Smooth muscle cell (in vitro differentiated cells): ENCODE measurements at regions not wholly inside any gene's neighbourhood (a gene's known extent, or its start where the extent isn't known, plus 50 kb on each side); places are given as distances from the start of the nearest gene placed in this dataset.
"Not testable (repeated sequence)": the region's sequence is repeated elsewhere in the genome, so short reads cannot be mapped to it uniquely, and the experiment has no call there.

Experiments
- DNase-seq: peaks from one replicate; lab custom pipeline; 2025; ENCODE audit not compliant: unreplicated experiment; lab: John Stamatoyannopoulos, UW
- H2AFZ ChIP-seq: fragments of 200-600 bp; sonication (generic); 2 replicates; pipeline ENCODE4 v1.6.0; 2016; ENCODE audit warnings: antibody characterized with exemption, low read depth, mild to moderate bottlenecking
- H3F3A ChIP-seq: fragments of 200-600 bp; sonication (generic); 2 replicates; pipeline ENCODE4 v1.6.0; 2017; ENCODE audit warnings: antibody characterized with exemption, low read depth
- H3K27ac ChIP-seq: fragments of 200-600 bp; sonication (generic); 2 replicates; pipeline ENCODE4 v1.5.1; 2016; ENCODE audit warnings: low read depth, mild to moderate bottlenecking
- H3K27me3 ChIP-seq: fragments of 200-600 bp; sonication (generic); 2 replicates; pipeline ENCODE4 v1.6.1; 2016; ENCODE audit warnings: low read depth, mild to moderate bottlenecking
- H3K36me3 ChIP-seq: fragments of 200-600 bp; sonication (generic); 2 replicates; pipeline ENCODE4 v1.5.1; 2016; ENCODE audit warnings: low read depth
- H3K4me1 ChIP-seq: fragments of 200-600 bp; sonication (generic); 2 replicates; pipeline ENCODE4 v1.5.1; 2016; ENCODE audit warnings: low read depth
- H3K4me2 ChIP-seq: fragments of 200-600 bp; sonication (generic); 2 replicates; pipeline ENCODE4 v1.6.0; 2016; ENCODE audit warnings: mild to moderate bottlenecking
- H3K4me3 ChIP-seq: fragments of 200-600 bp; sonication (generic); 2 replicates; pipeline ENCODE4 v1.5.1; 2016; ENCODE audit warnings: mild to moderate bottlenecking
- H3K79me2 ChIP-seq: fragments of 200-600 bp; sonication (generic); 2 replicates; pipeline ENCODE4 v1.6.0; 2016; ENCODE audit warnings: low read depth, mild to moderate bottlenecking
- H3K9ac ChIP-seq: fragments of 200-600 bp; sonication (generic); 2 replicates; pipeline ENCODE4 v1.6.0; 2016; ENCODE audit warnings: low read depth
- H3K9me3 ChIP-seq: fragments of 200-600 bp; sonication (generic); replicated peaks from 2 replicates; pipeline ENCODE4 v1.5.1; 2016; ENCODE audit warnings: low read depth
- H4K20me1 ChIP-seq: fragments of 200-600 bp; sonication (generic); 2 replicates; pipeline ENCODE4 v1.6.0; 2016; ENCODE audit warnings: low read depth
- CTCF ChIP-seq: fragments of 200-600 bp; sonication (generic); IDR thresholded peaks from 2 replicates; pipeline ENCODE4 v1.5.1; 2017; ENCODE audit warnings: borderline replicate concordance, mild to moderate bottlenecking, antibody characterized with exemption; ENCODE audit not compliant: insufficient read depth, poor library complexity, severe bottlenecking
- WGBS: methylation state at CpG from one replicate; pipeline ENCODE4 v1.1.7; 2016; ENCODE audit warnings: low lambda C conversion rate; 5-methylcytosine and 5-hydroxymethylcytosine counted together

- H4K20me1 ChIP-seq: no peaks in the 10 kb centered on the region
- no peak for TF ChIP-seq CTCF
- no peak overlapping the region for H3K4me3 ChIP-seq
- peak overlapping the region; percentile 54 for H3K27ac ChIP-seq
- H3K9ac ChIP-seq: no peak overlapping the region
- H3K4me2 ChIP-seq: no peak overlapping the region
- H2AFZ ChIP-seq: no peak overlapping the region
- peaks cover 4% of the 10 kb centered on the region for H3K4me1 ChIP-seq
- H3K36me3 ChIP-seq: no peaks in the 10 kb centered on the region
- no peaks in the 10 kb centered on the region for H3K27me3 ChIP-seq
- 86% methylated on average over 14 of the region's 14 CpGs for WGBS
- H3K9me3 ChIP-seq: no peaks in the 10 kb centered on the region
- peaks cover 13% of the 10 kb centered on the region for H3F3A ChIP-seq
- no peak for DNase-seq
- no peaks in the 10 kb centered on the region for H3K79me2 ChIP-seq
Observed at GRCh38 chr16:29306201-29306600, 100.3 kb downstream of the NPIPB11 start.

- H3K4me2 ChIP-seq, H3K9me3 ChIP-seq, H4K20me1 ChIP-seq, H3K79me2 ChIP-seq, H2AFZ ChIP-seq, H3K4me1 ChIP-seq, DNase-seq, H3K9ac ChIP-seq, H3K27ac ChIP-seq, H3K36me3 ChIP-seq, H3K4me3 ChIP-seq, H3K27me3 ChIP-seq: not testable (repeated sequence)
- 85% methylated on average over 11 of the region's 11 CpGs for WGBS
- peaks cover 13% of the 10 kb centered on the region for H3F3A ChIP-seq
Observed at GRCh38 chr16:29305018-29305417, 101.5 kb downstream of the NPIPB11 start.

GRCh38 chr16:29304251-29304650 is 102.3 kb downstream of the NPIPB11 start:
- H3K36me3 ChIP-seq: no peaks in the 10 kb centered on the region
- H3K4me2 ChIP-seq: no peak overlapping the region
- no peak overlapping the region for H3K4me3 ChIP-seq
- no peaks in the 10 kb centered on the region for H4K20me1 ChIP-seq
- no peak for DNase-seq
- H3K27ac ChIP-seq: no peak overlapping the region
- no peaks in the 10 kb centered on the region for H3K9me3 ChIP-seq
- H3K27me3 ChIP-seq: no peaks in the 10 kb centered on the region
- no peak for TF ChIP-seq CTCF
- no peaks in the 10 kb centered on the region for H3K79me2 ChIP-seq
- H3F3A ChIP-seq: peaks cover 13% of the 10 kb centered on the region
- 90% methylated on average over 11 of the region's 11 CpGs for WGBS
- H3K4me1 ChIP-seq: peaks cover 7% of the 10 kb centered on the region
- H2AFZ ChIP-seq: no peak overlapping the region
- H3K9ac ChIP-seq: no peak overlapping the region

GRCh38 chr16:29303520-29303919 is 103.0 kb downstream of the NPIPB11 start:
- DNase-seq: no peak
- no peaks in the 10 kb centered on the region for H3K79me2 ChIP-seq
- H3K4me2 ChIP-seq: no peak overlapping the region
- H3K9ac ChIP-seq: no peak overlapping the region
- H2AFZ ChIP-seq: no peak overlapping the region
- no peak overlapping the region for H3K4me3 ChIP-seq
- no peaks in the 10 kb centered on the region for H4K20me1 ChIP-seq
- TF ChIP-seq CTCF: no peak
- H3K4me1 ChIP-seq: peaks cover 7% of the 10 kb centered on the region
- H3K27me3 ChIP-seq: no peaks in the 10 kb centered on the region
- H3F3A ChIP-seq: peaks cover 13% of the 10 kb centered on the region
- no peak overlapping the region for H3K27ac ChIP-seq
- H3K9me3 ChIP-seq: no peaks in the 10 kb centered on the region
- no peaks in the 10 kb centered on the region for H3K36me3 ChIP-seq
- 94% methylated on average over 5 of the region's 5 CpGs for WGBS
